HG02763 (cell line): ENCODE measurements at regions not wholly inside any gene's neighbourhood (a gene's known extent, or its start where the extent isn't known, plus 50 kb on each side); places are given as distances from the start of the nearest gene placed in this dataset.
"Not testable (repeated sequence)": the region's sequence is repeated elsewhere in the genome, so short reads cannot be mapped to it uniquely, and the experiment has no call there.

ENCODE experiments used
- ATAC-seq: cut with Tn5 transposase; IDR thresholded peaks from one replicate; pipeline ENCODE4 v1.9.1; 2021; ENCODE audit warnings: mild to moderate bottlenecking, moderate library complexity; ENCODE audit not compliant: unreplicated experiment

DNA sequence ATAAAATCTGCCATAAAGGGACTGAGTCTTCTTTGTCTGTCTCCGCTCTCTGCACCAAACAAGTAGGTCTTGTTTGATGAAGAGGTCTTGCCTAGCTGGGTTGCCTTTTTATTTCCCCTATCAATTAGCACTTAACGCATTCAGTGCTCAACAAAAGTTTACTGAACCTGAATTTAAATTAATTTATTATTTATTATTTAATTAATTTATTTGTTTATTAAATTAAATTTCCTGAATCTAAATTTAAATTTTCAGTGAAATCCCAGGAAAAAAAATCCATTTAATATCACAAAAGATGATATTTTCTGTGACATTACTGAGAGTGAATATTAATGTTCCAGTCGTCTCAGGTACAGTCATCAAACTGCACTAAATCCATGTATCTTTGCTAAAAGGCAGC is 164.9 kb upstream of the AGTR1 start:
- no peak for ATAC-seq

DNA sequence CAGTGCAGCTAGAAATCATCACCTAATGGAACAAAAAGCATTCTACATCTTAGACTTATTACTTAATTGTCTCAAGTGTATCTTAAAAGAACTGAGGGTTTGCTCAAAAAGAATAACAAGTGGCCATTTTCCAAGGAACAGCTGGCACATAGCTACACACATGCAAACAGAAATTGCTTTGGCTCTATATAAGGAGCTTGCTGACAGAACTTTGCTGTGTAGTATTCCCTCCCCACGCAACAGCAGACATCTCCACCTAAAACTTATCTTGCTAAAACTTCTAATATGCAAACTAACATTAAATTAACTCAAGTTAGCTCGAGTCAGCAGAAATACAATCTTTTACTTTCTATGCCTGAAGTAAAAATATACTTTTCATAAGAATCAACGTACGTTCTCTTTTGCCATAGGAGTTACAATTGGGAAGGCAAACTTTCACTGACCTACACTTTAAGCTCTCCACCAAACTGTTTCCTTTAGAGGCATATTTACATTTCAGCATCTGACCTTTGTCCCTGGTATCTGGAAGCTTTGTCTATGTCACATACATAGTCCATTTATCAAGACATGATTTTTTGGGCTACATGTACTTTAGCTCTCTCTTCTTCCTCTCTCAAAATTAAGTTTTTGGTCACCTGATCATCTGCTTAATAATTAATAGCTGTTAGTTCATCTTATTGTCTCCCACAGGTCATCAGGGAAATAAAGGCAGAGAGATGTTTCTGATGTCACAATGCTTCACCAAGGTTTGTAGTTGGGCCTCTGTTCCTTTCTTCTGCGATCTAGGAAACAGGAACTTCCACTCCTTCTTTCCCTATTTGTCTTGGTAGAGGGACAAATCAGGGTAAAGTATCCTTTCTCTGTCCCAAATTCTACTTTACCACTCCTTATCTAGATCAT is 163.4 kb upstream of the AGTR1 start:
- no peak for ATAC-seq

DNA sequence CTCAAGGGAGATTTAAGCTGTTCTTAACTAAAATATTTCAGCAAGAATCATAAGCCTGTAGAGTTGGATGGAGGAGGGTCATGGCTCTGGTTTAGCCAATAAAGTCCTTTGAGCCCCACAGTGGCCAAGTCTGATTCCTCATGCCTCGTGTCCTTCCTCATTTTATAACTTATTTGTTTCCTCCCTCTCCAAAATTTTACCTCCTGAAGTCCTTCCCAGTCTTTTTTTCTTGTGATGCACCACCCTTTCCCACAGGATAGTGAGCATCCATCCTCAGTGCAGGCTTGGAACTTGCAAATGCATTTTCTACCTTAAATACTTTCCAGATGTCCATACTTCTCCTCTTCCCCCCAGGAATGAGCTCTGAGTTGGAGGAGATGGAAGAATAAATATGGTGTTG is 162.7 kb upstream of the AGTR1 start:
- ATAC-seq: no peak

- no peak for ATAC-seq
Observed at GRCh38 chr3:148540266-148540665, 157.4 kb upstream of the AGTR1 start.

GRCh38 chr3:148540851-148541250 is 156.9 kb upstream of the AGTR1 start:
- ATAC-seq: no peak

DNA sequence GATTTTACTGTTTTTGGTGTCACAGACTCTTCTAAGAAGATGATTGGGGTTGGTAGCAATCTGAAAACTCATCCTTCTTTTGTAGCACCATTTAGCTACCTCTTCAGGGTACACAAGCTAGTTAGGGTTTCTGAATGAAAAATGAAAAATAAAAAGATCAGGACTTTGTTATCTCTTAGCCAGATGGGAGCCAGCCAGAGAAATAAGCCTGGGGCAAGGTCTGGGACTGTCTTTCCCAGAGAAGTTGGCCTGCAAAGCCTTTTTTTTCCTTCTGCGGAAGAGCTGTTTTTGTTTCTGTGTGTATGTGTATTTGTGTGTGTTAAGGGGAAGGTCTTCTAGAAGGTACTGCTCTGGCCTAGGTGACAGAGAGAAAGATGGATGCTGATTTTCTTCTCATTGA is 150.7 kb upstream of the AGTR1 start:
- no peak for ATAC-seq

GRCh38 chr3:148551767-148552260 is 145.9 kb upstream of the AGTR1 start:
- no peak for ATAC-seq

DNA sequence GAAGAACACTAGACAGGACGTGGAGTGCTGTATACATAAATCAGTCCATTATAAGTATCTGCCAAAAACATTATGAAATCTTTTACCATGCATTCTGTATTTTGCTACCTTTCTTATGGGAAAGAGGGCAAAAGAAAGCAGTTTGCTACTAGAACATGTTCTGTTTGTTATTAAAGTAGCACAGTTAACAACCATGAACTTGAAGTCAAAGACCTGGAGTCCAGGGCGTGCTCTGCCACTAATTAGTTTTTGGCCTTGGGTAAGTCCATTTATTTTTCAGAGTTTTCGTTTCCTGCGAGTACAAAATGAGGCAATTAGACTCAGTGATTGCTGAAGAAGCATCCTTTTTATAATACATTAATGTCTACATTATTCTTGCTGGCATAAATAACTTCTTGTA is 143.3 kb upstream of the AGTR1 start:
- no peak for ATAC-seq

GRCh38 chr3:148556664-148557063 is 141.0 kb upstream of the AGTR1 start:
- ATAC-seq: no peak

GRCh38 chr3:148577579-148577978 is 120.1 kb upstream of the AGTR1 start:
- ATAC-seq: not testable (repeated sequence)

GRCh38 chr3:148582126-148582525 is 115.6 kb upstream of the AGTR1 start:
- ATAC-seq: no peak

- ATAC-seq: no peak
Observed at GRCh38 chr3:148583793-148584192, 113.9 kb upstream of the AGTR1 start.

DNA sequence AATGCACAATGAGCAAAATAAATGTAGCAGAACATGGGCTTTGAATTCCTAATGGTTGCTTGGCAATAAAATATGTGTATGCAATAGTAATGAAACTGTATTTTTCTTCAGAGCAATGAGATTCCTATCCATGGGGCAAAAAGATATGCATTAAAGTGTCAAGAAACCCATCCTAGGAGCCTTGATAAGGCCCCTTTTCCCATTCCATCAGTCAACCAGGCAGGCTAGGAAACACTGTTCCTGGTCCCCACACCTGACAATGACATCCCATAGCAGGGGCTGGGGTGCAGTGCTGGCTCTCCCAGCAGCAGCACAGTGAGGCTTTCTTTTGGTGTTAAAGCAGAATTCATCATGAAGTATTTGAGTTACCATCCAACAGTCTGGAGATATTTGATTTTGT is 113.3 kb upstream of the AGTR1 start:
- no peak for ATAC-seq

GRCh38 chr3:148585671-148586379 is 111.9 kb upstream of the AGTR1 start:
- ATAC-seq: no peak

- no peak for ATAC-seq
Observed at GRCh38 chr3:148588291-148588690, 109.4 kb upstream of the AGTR1 start.

DNA sequence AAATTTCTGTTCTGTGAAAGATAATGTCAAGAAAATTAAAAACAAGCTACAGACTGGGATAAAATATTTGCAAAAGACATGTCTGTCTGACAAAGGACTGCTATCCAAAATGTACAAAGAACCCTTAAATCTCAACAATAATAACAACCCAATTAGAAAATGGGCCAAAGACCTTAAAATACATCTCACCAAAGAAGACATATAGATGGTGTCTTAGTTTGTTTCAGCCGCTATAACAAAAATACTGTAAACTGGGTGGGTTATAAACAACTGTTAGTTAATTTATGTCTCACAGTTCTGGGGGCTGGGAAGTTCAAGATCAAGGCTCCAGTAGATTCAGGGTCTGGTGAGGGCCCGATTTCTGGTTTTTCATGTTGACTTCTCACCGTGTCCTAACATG is 106.2 kb upstream of the AGTR1 start:
- no peak for ATAC-seq

GRCh38 chr3:148598619-148599018 is 99.1 kb upstream of the AGTR1 start:
- no peak for ATAC-seq

DNA sequence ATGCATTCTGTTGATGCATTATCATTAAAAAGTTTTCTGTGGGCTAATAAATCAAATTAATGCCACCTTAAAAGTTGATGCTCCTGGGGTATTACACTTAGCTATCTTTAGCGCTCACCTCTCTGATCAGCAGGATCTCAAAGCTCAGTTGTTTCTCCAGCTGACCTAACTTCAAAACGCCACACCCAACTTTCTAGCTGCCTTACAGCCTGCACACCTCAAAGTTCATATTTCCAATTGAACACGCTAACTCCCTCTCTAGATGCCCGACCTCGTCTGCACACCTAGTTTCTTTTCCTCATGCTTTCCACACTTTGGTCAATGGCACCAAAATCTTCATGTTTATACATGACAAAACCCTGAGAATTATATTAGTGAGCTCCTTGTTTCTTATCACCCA is 98.2 kb upstream of the AGTR1 start:
- no peak for ATAC-seq

- ATAC-seq: no peak
Observed at GRCh38 chr3:148600440-148600839, 97.3 kb upstream of the AGTR1 start.

DNA sequence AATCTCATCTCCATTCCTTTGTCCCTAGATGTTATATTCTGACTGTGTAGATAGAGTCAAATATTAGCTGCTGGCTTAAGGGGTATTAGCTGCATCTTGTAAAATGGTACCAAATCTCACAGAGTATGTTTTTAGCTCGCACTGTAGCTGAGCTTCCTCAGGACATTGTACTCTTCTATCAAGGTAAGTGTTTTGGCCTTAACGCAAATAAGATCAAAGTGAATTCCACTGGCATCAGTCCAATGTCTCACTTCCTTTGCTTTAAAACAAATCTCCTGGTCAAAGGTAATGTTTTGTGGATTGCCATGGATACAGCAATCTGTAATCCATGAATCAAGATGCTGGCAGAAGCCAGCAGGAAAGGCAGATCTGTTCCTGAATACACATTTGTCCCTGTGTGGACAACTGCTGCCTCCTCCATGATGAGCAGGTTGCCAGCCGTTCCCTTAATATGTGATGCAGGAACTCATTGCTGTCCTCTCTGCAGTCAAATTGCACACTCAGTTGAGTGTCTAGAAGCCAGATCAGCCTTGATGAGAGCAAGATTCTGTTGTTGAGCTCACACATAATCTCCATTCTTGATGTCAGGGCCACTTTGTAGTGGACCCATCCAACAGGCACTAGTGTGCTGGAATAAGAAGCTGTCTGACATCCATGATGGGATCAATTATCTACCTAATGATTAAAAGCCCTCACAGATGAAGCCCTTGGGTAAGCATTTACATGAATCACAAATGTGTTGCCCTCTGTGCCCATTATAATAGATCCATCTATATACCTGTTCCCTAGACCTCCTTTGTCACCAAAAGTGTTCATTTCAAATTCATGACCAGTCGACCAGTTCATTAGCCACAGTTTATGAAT is 96.6 kb upstream of the AGTR1 start:
- no peak for ATAC-seq
